ENCODE measurements at regions not wholly inside any gene's neighbourhood (a gene's known extent, or its start where the extent isn't known, plus 50 kb on each side); places are given as distances from the start of the nearest gene placed in this dataset.
"Not testable (repeated sequence)": the region's sequence is repeated elsewhere in the genome, so short reads cannot be mapped to it uniquely, and the experiment has no call there.

DNA sequence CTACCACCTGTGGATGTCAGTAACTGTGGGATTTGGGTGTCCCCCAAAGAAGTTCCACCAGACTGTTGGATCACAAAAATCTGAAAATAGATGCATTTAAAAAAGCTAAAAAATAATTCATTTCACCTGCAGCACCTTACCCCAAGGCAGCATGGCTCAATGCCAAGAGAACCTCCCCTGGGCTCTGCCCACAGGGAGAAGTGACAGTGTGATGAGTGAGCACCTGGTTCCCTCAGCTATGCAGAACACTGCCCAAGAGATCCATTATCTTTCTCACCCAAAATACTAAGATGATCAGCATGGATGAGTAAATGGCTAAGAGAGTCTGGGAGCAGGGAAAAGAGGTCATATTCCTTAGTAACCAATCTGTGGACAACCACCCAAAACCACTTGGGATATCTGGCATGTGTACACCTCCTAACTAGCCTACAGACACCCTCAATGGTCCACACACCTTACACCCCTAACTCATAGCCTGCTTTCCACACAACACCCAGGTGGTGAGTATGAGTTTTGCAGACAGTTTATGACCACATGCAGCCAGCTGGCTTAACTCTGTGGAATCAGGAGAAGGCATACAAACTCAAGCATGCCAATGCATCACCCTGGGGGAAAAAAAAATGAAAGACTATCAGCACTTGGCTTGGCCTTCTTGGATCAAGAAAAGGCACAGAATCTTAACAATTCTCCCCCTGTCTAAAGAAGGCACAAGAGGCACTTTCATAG is 416.5 kb upstream of the SMIM31 start:
- DNase-seq (ENCODE audit: low read depth), result no peak
- TF ChIP-seq, protein P1, sequence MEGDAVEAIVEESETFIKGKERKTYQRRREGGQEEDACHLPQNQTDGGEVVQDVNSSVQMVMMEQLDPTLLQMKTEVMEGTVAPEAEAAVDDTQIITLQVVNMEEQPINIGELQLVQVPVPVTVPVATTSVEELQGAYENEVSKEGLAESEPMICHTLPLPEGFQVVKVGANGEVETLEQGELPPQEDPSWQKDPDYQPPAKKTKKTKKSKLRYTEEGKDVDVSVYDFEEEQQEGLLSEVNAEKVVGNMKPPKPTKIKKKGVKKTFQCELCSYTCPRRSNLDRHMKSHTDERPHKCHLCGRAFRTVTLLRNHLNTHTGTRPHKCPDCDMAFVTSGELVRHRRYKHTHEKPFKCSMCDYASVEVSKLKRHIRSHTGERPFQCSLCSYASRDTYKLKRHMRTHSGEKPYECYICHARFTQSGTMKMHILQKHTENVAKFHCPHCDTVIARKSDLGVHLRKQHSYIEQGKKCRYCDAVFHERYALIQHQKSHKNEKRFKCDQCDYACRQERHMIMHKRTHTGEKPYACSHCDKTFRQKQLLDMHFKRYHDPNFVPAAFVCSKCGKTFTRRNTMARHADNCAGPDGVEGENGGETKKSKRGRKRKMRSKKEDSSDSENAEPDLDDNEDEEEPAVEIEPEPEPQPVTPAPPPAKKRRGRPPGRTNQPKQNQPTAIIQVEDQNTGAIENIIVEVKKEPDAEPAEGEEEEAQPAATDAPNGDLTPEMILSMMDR (conservative IDR thresholded peaks at IDR 0.05; ENCODE audit: control insufficient read depth, insufficient read depth, low read depth, low read length), result no peak
- H3K4me3 ChIP-seq (ENCODE audit: control insufficient read depth, low read depth, low read length), result no peak overlapping the region

DNA sequence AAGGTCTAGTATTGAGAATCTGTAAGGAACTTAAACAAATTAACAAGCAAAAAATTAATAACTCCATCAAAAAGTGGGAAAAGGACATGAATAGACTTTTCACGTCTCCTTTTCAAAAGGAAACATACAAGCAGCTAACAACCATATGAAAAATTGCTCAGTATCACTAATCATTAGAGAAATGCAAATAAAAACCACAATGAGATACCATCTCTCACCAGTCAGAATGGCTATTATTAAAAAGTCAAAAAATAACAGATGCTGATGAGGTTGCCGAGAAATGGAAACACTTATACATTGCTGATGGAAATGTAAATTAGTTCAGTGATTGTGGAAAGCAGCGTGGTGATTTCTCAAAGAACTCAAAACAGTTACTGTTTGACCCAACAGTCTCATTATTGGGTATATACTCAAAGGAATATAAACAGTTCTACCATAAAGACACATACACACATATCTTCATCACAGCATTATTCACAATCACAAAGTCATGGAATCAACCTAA is 410.4 kb upstream of the SMIM31 start:
- H3K4me3 ChIP-seq (ENCODE audit: control insufficient read depth, low read depth, low read length), result no peak overlapping the region
- TF ChIP-seq, protein P1 (conservative IDR thresholded peaks at IDR 0.05; ENCODE audit: control insufficient read depth, insufficient read depth, low read depth, low read length), result no peak
- no peak for DNase-seq (ENCODE audit: low read depth)

DNA sequence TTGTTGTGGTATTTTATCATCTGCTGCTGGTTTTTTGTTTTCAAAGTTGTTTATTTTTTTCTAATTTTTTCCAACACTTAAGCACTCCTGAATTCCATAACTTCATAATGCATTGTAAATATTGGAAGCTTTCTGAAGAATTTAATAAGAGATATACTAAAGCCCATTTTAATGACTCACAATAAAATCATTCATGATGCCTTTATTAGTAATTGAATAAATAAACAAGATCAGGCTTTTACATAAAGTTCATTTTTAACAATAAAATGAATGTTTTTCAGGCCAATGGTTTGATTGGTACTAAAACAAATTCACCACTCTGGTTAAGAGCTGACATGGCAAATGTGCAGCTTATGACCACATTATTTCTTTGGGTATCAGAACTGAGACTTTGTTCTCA is 408.2 kb upstream of the SMIM31 start:
- TF ChIP-seq, protein P1 (conservative IDR thresholded peaks at IDR 0.05; ENCODE audit: control insufficient read depth, insufficient read depth, low read depth, low read length), result no peak
- no peak overlapping the region for H3K4me3 ChIP-seq (ENCODE audit: control insufficient read depth, low read depth, low read length)
- peak; percentile 33 for DNase-seq (ENCODE audit: low read depth)

DNA sequence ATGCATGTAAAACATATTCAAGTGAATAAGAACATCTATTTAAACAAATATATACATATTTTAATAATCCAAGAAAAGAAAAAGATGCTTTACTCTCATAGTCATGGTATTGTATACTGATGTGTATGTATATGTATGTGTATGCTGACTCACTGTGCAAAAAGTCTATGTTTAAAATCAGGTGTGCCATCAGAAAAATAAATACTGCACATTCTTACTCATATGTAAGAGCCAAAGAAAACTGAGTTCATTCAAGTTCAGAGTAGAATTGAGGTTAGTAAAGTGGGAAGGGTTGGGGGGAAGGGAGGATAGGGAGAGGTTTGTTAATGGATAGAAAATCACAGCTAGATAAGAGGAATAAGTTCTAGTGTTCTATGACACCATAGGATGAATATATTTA is 403.9 kb upstream of the SMIM31 start:
- H3K4me3 ChIP-seq (ENCODE audit: control insufficient read depth, low read depth, low read length), result no peak overlapping the region
- TF ChIP-seq, protein P1 (conservative IDR thresholded peaks at IDR 0.05; ENCODE audit: control insufficient read depth, insufficient read depth, low read depth, low read length), result no peak
- peak; percentile 1 for DNase-seq (ENCODE audit: low read depth)

DNA sequence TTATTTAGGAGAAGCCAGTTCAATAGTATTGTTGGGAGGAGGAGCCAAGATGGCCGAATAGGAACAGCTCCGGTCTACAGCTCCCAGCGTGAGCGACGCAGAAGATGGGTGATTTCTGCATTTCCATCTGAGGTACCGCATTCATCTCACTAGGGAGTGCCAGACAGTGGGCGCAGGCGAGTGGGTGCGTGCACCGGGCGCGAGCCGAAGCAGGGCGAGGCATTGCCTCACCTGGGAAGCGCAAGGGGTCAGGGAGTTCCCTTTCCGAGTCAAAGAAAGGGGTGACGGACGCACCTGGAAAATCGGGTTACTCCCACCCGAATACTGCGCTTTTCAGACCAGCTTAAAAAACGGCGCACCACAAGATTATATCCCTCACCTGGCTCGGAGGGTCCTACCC is 403.2 kb upstream of the SMIM31 start:
- DNase-seq (ENCODE audit: low read depth); H3K4me3 ChIP-seq (ENCODE audit: control insufficient read depth, low read depth, low read length): not testable (repeated sequence)

DNA sequence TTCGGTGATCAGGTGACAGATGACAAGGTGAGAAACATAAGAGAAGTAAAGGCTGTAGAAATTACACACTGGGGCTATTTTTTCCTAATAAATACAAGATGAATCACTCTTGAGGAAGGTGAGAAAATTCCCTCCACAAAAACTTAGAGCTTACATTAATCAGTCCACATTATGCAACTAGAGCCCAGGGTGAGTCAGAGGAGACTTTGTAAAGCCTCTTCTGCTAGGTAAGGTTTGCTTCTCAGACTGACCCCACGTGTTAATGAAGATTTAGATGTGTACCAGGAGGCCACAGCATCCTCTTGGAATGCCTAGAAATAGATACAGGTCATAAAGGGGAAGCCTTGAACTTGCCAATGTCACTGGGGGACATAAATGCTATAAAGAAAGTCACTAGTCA is 396.0 kb upstream of the SMIM31 start:
- peak; percentile 24 for DNase-seq (ENCODE audit: low read depth)
- TF ChIP-seq, protein P1 (conservative IDR thresholded peaks at IDR 0.05; ENCODE audit: control insufficient read depth, insufficient read depth, low read depth, low read length), result no peak
- no peak overlapping the region for H3K4me3 ChIP-seq (ENCODE audit: control insufficient read depth, low read depth, low read length)

DNA sequence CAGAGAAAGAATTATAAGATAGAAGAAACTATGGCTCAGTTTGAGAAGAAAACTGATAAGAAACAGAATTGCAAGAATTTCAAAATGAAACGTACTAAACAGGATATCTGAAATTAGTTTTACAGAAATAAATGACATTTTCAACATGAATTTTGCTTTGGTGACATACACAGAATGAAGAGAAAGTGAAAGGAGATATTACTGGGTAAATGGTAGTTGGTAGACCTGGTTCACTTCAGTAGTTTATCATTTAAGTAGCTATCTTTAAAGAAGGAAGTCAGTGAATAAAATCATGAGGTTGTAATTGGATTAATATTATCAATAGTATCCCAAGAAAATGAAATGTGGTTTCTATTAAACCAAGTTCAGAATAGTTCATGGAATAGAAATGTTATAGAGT is 395.5 kb upstream of the SMIM31 start:
- TF ChIP-seq, protein P1 (conservative IDR thresholded peaks at IDR 0.05; ENCODE audit: control insufficient read depth, insufficient read depth, low read depth, low read length), result no peak
- no peak overlapping the region for H3K4me3 ChIP-seq (ENCODE audit: control insufficient read depth, low read depth, low read length)
- no peak for DNase-seq (ENCODE audit: low read depth)

Data from fibroblast of mammary gland (primary cell).